CD4-positive, alpha-beta memory T cell (primary cell): ENCODE measurements at regions not wholly inside any gene's neighbourhood (a gene's known extent, or its start where the extent isn't known, plus 50 kb on each side); places are given as distances from the start of the nearest gene placed in this dataset.

Experiments used
- CTCF ChIA-PET: fragments of 350-600 bp; sonication (Branson Sonifier 250); formaldehyde crosslinking; loops from one replicate; lab custom pipeline; 2021; ENCODE audit warnings: inconsistent platforms; ENCODE audit not compliant: partially characterized antibody; lab: Charles Lee
- POLR2A ChIA-PET: fragments of 350-600 bp; sonication (Branson Sonifier 250); formaldehyde crosslinking; loops from one replicate; lab custom pipeline; 2021; ENCODE audit not compliant: partially characterized antibody; lab: Charles Lee
- DNase-seq, 5 donors: peaks; one replicate each; pipeline versions ENCODE4 v3.0.0 to v3.0.0-alpha.2; 2020 to 2022; ENCODE audit warnings: mixed read lengths in 1 of 5
- H3K27ac ChIP-seq: one replicate; pipeline ENCODE4 v1.7.0; 2013; ENCODE audit warnings: low read depth, low read length
- H3K27me3 ChIP-seq: 2 replicates; pipeline ENCODE4 v1.7.0; 2013; ENCODE audit warnings: mild to moderate bottlenecking, low read length, moderate library complexity; ENCODE audit not compliant: insufficient read depth
- H3K36me3 ChIP-seq: 2 replicates; pipeline ENCODE4 v1.7.0; 2013; ENCODE audit warnings: mild to moderate bottlenecking, low read length, moderate library complexity; ENCODE audit not compliant: insufficient read depth
- H3K4me1 ChIP-seq: 2 replicates; pipeline ENCODE4 v1.7.0; 2013; ENCODE audit warnings: mild to moderate bottlenecking, low read length, moderate library complexity; ENCODE audit not compliant: insufficient read depth
- H3K4me3 ChIP-seq, 2 donors: one replicate each; pipeline ENCODE4 v1.7.0; 2013; ENCODE audit warnings: low read length in 2 of 2, mild to moderate bottlenecking in 1 of 2
- H3K9me3 ChIP-seq, 2 donors: one replicate each; pipeline ENCODE4 v1.7.0; 2013; ENCODE audit warnings: low read length in 2 of 2, control low read depth in 1 of 2; ENCODE audit not compliant: control insufficient read depth in 1 of 2
- H3K27ac Mint-ChIP-seq, 7 donors: one replicate each; pipeline ENCODE4 v1.8.0; 2020 to 2021; ENCODE audit warnings: mixed read lengths in 7 of 7, mild to moderate bottlenecking in 6 of 7, inconsistent platforms in 3 of 7, moderate library complexity in 3 of 7
- H3K27me3 Mint-ChIP-seq, 2 donors: one replicate each; pipeline ENCODE4 v1.8.0; 2020 to 2021; ENCODE audit warnings: mixed read lengths in 2 of 2
- H3K36me3 Mint-ChIP-seq, 2 donors: one replicate each; pipeline ENCODE4 v1.8.0; 2020 to 2021; ENCODE audit warnings: mixed read lengths in 2 of 2, inconsistent platforms in 1 of 2, mild to moderate bottlenecking in 1 of 2
- H3K4me1 Mint-ChIP-seq, 4 donors: one replicate each; pipeline ENCODE4 v1.8.0; 2020 to 2021; ENCODE audit warnings: mixed read lengths in 4 of 4, mild to moderate bottlenecking in 1 of 4
- H3K4me3 Mint-ChIP-seq, 8 donors: one replicate each; pipeline ENCODE4 v1.8.0; 2020 to 2021; ENCODE audit warnings: mixed read lengths in 8 of 8, mild to moderate bottlenecking in 7 of 8, moderate library complexity in 6 of 8, inconsistent platforms in 3 of 8
- H3K9me3 Mint-ChIP-seq, 8 donors: one replicate each; pipeline ENCODE4 v1.8.0; 2020 to 2021; ENCODE audit warnings: mixed read lengths in 8 of 8, mild to moderate bottlenecking in 5 of 8, inconsistent platforms in 3 of 8, moderate library complexity in 1 of 8
- intact Hi-C: fragments of 100-400 bp; cut with micrococcal nuclease; formaldehyde crosslinking; loops from one replicate; pipeline ENCODE4 v1.15.1; 2023

GRCh38 chr13:89763005-89763404 is 1584.5 kb upstream of the MIR17HG start:
- Mint-ChIP-seq H3K27me3 (no peaks in the 10 kb centered on the region), H3K9me3 (peaks cover 0 to 7% (median 3%) of the 10 kb centered on the region in 8 donors)
- CTCF ChIA-PET: no interaction called here

GRCh38 chr13:89783221-89783755 is 1564.2 kb upstream of the MIR17HG start:
- H3K27me3 ChIP-seq: no peaks in the 10 kb centered on the region
- intact Hi-C loops: no loop called here
- Mint-ChIP-seq H3K27ac (no peak overlapping the region), H3K4me1 (no peaks in the 10 kb centered on the region), H3K27me3 (no peaks in the 10 kb centered on the region), H3K9me3 (peaks cover 2 to 22% (median 6%) of the 10 kb centered on the region in 8 donors), H3K36me3 (no peaks in the 10 kb centered on the region), H3K4me3 (no peak overlapping the region)
- POLR2A ChIA-PET: no interaction called here
- H3K4me1 ChIP-seq: no peaks in the 10 kb centered on the region
- no peaks in the 10 kb centered on the region for H3K9me3 ChIP-seq
- CTCF ChIA-PET: no interaction called here
- H3K27ac ChIP-seq: no peak overlapping the region
- DNase-seq: peak in 1 of 5 donors; percentile 15
- no peak overlapping the region for H3K4me3 ChIP-seq
- H3K36me3 ChIP-seq: no peaks in the 10 kb centered on the region

More at GRCh38 chr13:89763005-89763404, 1584.5 kb upstream of the MIR17HG start:
- Mint-ChIP-seq H3K4me3 (no peak overlapping the region), H3K27ac (no peak overlapping the region), H3K4me1 (no peaks in the 10 kb centered on the region), H3K36me3 (no peaks in the 10 kb centered on the region)
- POLR2A ChIA-PET: no interaction called here
- Histone ChIP-seq H3K9me3 (no peaks in the 10 kb centered on the region), H3K4me1 (no peaks in the 10 kb centered on the region), H3K4me3 (no peak overlapping the region), H3K27me3 (no peaks in the 10 kb centered on the region), H3K36me3 (no peaks in the 10 kb centered on the region), H3K27ac (no peak overlapping the region)
- intact Hi-C loops: no loop called here
- no peak for DNase-seq

- peaks cover 2 to 26% (median 6%) of the 10 kb centered on the region in 8 donors for H3K9me3 Mint-ChIP-seq
- Histone ChIP-seq H3K9me3 (no peaks in the 10 kb centered on the region), H3K36me3 (no peaks in the 10 kb centered on the region), H3K27ac (no peak overlapping the region), H3K4me3 (no peak overlapping the region), H3K27me3 (no peaks in the 10 kb centered on the region), H3K4me1 (no peaks in the 10 kb centered on the region)
- CTCF ChIA-PET: no interaction called here
- H3K36me3 Mint-ChIP-seq: no peaks in the 10 kb centered on the region
- POLR2A ChIA-PET: no interaction called here
- no peaks in the 10 kb centered on the region for H3K27me3 Mint-ChIP-seq
- no peak overlapping the region for H3K4me3 Mint-ChIP-seq
- intact Hi-C loops: no loop called here
- DNase-seq: no peak
- no peak overlapping the region for H3K27ac Mint-ChIP-seq
- no peaks in the 10 kb centered on the region for H3K4me1 Mint-ChIP-seq
Measured at GRCh38 chr13:89784161-89784809, 1563.2 kb upstream of the MIR17HG start.

- no peak overlapping the region for H3K4me3 Mint-ChIP-seq
- no peaks in the 10 kb centered on the region for H3K9me3 ChIP-seq
- no peak for DNase-seq
- intact Hi-C loops: no loop called here
- no peak overlapping the region for H3K27ac Mint-ChIP-seq
- no peak overlapping the region for H3K4me3 ChIP-seq
- no peaks in the 10 kb centered on the region for H3K36me3 ChIP-seq
- no peaks in the 10 kb centered on the region for H3K27me3 ChIP-seq
- no peaks in the 10 kb centered on the region for H3K4me1 Mint-ChIP-seq
- H3K36me3 Mint-ChIP-seq: no peaks in the 10 kb centered on the region
- no peaks in the 10 kb centered on the region for H3K27me3 Mint-ChIP-seq
- ChIA-PET CTCF (no interaction called here), POLR2A (no interaction called here)
- no peaks in the 10 kb centered on the region for H3K4me1 ChIP-seq
- H3K27ac ChIP-seq: no peak overlapping the region
- peaks cover 0 to 24% (median 3%) of the 10 kb centered on the region in 8 donors for H3K9me3 Mint-ChIP-seq
Measured at GRCh38 chr13:89786531-89786930, 1561.0 kb upstream of the MIR17HG start.

GRCh38 chr13:89790696-89791095 is 1556.8 kb upstream of the MIR17HG start:
- Histone ChIP-seq H3K4me3 (no peak overlapping the region), H3K4me1 (no peaks in the 10 kb centered on the region), H3K27me3 (no peaks in the 10 kb centered on the region), H3K27ac (no peak overlapping the region), H3K36me3 (no peaks in the 10 kb centered on the region), H3K9me3 (no peaks in the 10 kb centered on the region)
- ChIA-PET CTCF (no interaction called here), POLR2A (no interaction called here)
- Mint-ChIP-seq H3K27me3 (no peaks in the 10 kb centered on the region), H3K4me3 (no peak overlapping the region), H3K4me1 (no peaks in the 10 kb centered on the region), H3K27ac (no peak overlapping the region), H3K9me3 (peaks cover 2 to 19% (median 6%) of the 10 kb centered on the region in 8 donors), H3K36me3 (no peaks in the 10 kb centered on the region)
- DNase-seq: no peak
- intact Hi-C loops: no loop called here

- H3K4me1 ChIP-seq: no peaks in the 10 kb centered on the region
- H3K27ac Mint-ChIP-seq: no peak overlapping the region
- no peak overlapping the region for H3K4me3 Mint-ChIP-seq
- H3K27ac ChIP-seq: no peak overlapping the region
- H3K27me3 Mint-ChIP-seq: no peaks in the 10 kb centered on the region
- H3K36me3 Mint-ChIP-seq: no peaks in the 10 kb centered on the region
- CTCF ChIA-PET: no interaction called here
- no peak for DNase-seq
- POLR2A ChIA-PET: interaction anchor here (0.9 kb wide), 1 partner anchor 18 kb away, joined by 3 read pairs; no protein-coding TSS in a partner anchor
- H3K36me3 ChIP-seq: no peaks in the 10 kb centered on the region
- H3K9me3 Mint-ChIP-seq: peaks cover 2 to 13% (median 6%) of the 10 kb centered on the region in 8 donors
- intact Hi-C loops: no loop called here
- no peaks in the 10 kb centered on the region for H3K9me3 ChIP-seq
- no peaks in the 10 kb centered on the region for H3K27me3 ChIP-seq
- H3K4me3 ChIP-seq: no peak overlapping the region
- no peaks in the 10 kb centered on the region for H3K4me1 Mint-ChIP-seq
Measured at GRCh38 chr13:89791971-89792630, 1555.4 kb upstream of the MIR17HG start.

- ChIA-PET POLR2A (no interaction called here), CTCF (no interaction called here)
- DNase-seq: no peak
- intact Hi-C loops: no loop called here
- Mint-ChIP-seq H3K27me3 (no peaks in the 10 kb centered on the region), H3K27ac (no peak overlapping the region), H3K4me3 (no peak overlapping the region), H3K36me3 (no peaks in the 10 kb centered on the region), H3K9me3 (peaks cover 0 to 16% (median 5%) of the 10 kb centered on the region in 8 donors), H3K4me1 (no peaks in the 10 kb centered on the region)
- Histone ChIP-seq H3K4me3 (no peak overlapping the region), H3K36me3 (no peaks in the 10 kb centered on the region), H3K9me3 (no peaks in the 10 kb centered on the region), H3K4me1 (no peaks in the 10 kb centered on the region), H3K27me3 (no peaks in the 10 kb centered on the region), H3K27ac (no peak overlapping the region)
Measured at GRCh38 chr13:89796196-89796595, 1551.3 kb upstream of the MIR17HG start.
